ENCODE measurements at regions not wholly inside any gene's neighbourhood (a gene's known extent, or its start where the extent isn't known, plus 50 kb on each side); places are given as distances from the start of the nearest gene placed in this dataset.
A peak's percentile ranks its signal among the peaks of the same experiment; 100 is the strongest.

- DNase-seq (ENCODE audit: low spot score) = no peak
Observed at GRCh38 chr1:112317611-112318062, 78.4 kb upstream of the CTTNBP2NL start.

GRCh38 chr1:112318263-112318662 lies 77.8 kb upstream of the CTTNBP2NL start:
- no peak for DNase-seq (ENCODE audit: low spot score)

- DNase-seq (ENCODE audit: low spot score) = no peak
Observed at GRCh38 chr1:112318698-112319370, 77.2 kb upstream of the CTTNBP2NL start.

GRCh38 chr1:112319371-112320040 lies 76.5 kb upstream of the CTTNBP2NL start:
- DNase-seq (ENCODE audit: low spot score) = no peak

- DNase-seq (ENCODE audit: low spot score) = no peak
Observed at GRCh38 chr1:112320058-112320457, 76.0 kb upstream of the CTTNBP2NL start.

GRCh38 chr1:112322018-112322417 lies 74.0 kb upstream of the CTTNBP2NL start:
- DNase-seq (ENCODE audit: low spot score) = no peak

GRCh38 chr1:112322983-112323678 lies 72.9 kb upstream of the CTTNBP2NL start:
- no peak for DNase-seq (ENCODE audit: low spot score)

- no peak for DNase-seq (ENCODE audit: low spot score)
Observed at GRCh38 chr1:112325504-112325903, 70.5 kb upstream of the CTTNBP2NL start.

- DNase-seq (ENCODE audit: low spot score) = no peak
Observed at GRCh38 chr1:112328600-112328999, 67.4 kb upstream of the CTTNBP2NL start.

- DNase-seq (ENCODE audit: low spot score) = no peak
Observed at GRCh38 chr1:112332176-112333150, 63.6 kb upstream of the CTTNBP2NL start.

- DNase-seq (ENCODE audit: low spot score) = no peak
Observed at GRCh38 chr1:112335351-112335750, 60.7 kb upstream of the CTTNBP2NL start.

- DNase-seq (ENCODE audit: low spot score) = peak; percentile 82
Observed at GRCh38 chr1:112337028-112337531, 58.9 kb upstream of the CTTNBP2NL start.

- no peak for DNase-seq (ENCODE audit: low spot score)
Observed at GRCh38 chr1:112341986-112342385, 54.0 kb upstream of the CTTNBP2NL start.

GRCh38 chr1:112342558-112342957 lies 53.5 kb upstream of the CTTNBP2NL start:
- no peak for DNase-seq (ENCODE audit: low spot score)

- no peak for DNase-seq (ENCODE audit: low spot score)
Observed at GRCh38 chr1:112344754-112345423, 51.1 kb upstream of the CTTNBP2NL start.
